GM03348 (cell line): ENCODE measurements at regions not wholly inside any gene's neighbourhood (a gene's known extent, or its start where the extent isn't known, plus 50 kb on each side); places are given as distances from the start of the nearest gene placed in this dataset.

Experiments used
- DNase-seq: peaks from one replicate; pipeline ENCODE4 v3.0.0; 2012; ENCODE audit warnings: low spot score

- no peak for DNase-seq
Measured at GRCh38 chr2:5410991-5411700, 281.0 kb upstream of the SOX11 start.

GRCh38 chr2:5412001-5412400 lies 280.2 kb upstream of the SOX11 start:
- DNase-seq: no peak

- DNase-seq: no peak
Measured at GRCh38 chr2:5433855-5434254, 258.3 kb upstream of the SOX11 start.

- DNase-seq: no peak
Measured at GRCh38 chr2:5437375-5437774, 254.8 kb upstream of the SOX11 start.

- no peak for DNase-seq
Measured at GRCh38 chr2:5440174-5440573, 252.0 kb upstream of the SOX11 start.

GRCh38 chr2:5442736-5443135 lies 249.4 kb upstream of the SOX11 start:
- no peak for DNase-seq

- no peak for DNase-seq
Measured at GRCh38 chr2:5444168-5444567, 248.0 kb upstream of the SOX11 start.

- no peak for DNase-seq
Measured at GRCh38 chr2:5444854-5445253, 247.3 kb upstream of the SOX11 start.

GRCh38 chr2:5449867-5450266 lies 242.3 kb upstream of the SOX11 start:
- no peak for DNase-seq

- no peak for DNase-seq
Measured at GRCh38 chr2:5453220-5454050, 238.7 kb upstream of the SOX11 start.

- no peak for DNase-seq
Measured at GRCh38 chr2:5454051-5454390, 238.2 kb upstream of the SOX11 start.

GRCh38 chr2:5459041-5459440 lies 233.1 kb upstream of the SOX11 start:
- DNase-seq: no peak

- no peak for DNase-seq
Measured at GRCh38 chr2:5464657-5465056, 227.5 kb upstream of the SOX11 start.

GRCh38 chr2:5465859-5466258 lies 226.3 kb upstream of the SOX11 start:
- DNase-seq: no peak

- no peak for DNase-seq
Measured at GRCh38 chr2:5467178-5467905, 224.8 kb upstream of the SOX11 start.

GRCh38 chr2:5472673-5473072 lies 219.5 kb upstream of the SOX11 start:
- no peak for DNase-seq

- DNase-seq: no peak
Measured at GRCh38 chr2:5473635-5474034, 218.5 kb upstream of the SOX11 start.

- DNase-seq: no peak
Measured at GRCh38 chr2:5474716-5475115, 217.5 kb upstream of the SOX11 start.

- no peak for DNase-seq
Measured at GRCh38 chr2:5479265-5479928, 212.8 kb upstream of the SOX11 start.

- DNase-seq: no peak
Measured at GRCh38 chr2:5482929-5483331, 209.3 kb upstream of the SOX11 start.

GRCh38 chr2:5484868-5485267 lies 207.3 kb upstream of the SOX11 start:
- DNase-seq: no peak

GRCh38 chr2:5491523-5491922 lies 200.7 kb upstream of the SOX11 start:
- no peak for DNase-seq

GRCh38 chr2:5493256-5493655 lies 198.9 kb upstream of the SOX11 start:
- no peak for DNase-seq
